GM19463 (cell line): ENCODE measurements at regions not wholly inside any gene's neighbourhood (a gene's known extent, or its start where the extent isn't known, plus 50 kb on each side); places are given as distances from the start of the nearest gene placed in this dataset.

ENCODE experiments used
- ATAC-seq: cut with Tn5 transposase; IDR thresholded peaks from one replicate; pipeline ENCODE4 v1.9.1; 2021; ENCODE audit warnings: mild to moderate bottlenecking, moderate library complexity; ENCODE audit not compliant: unreplicated experiment

DNA sequence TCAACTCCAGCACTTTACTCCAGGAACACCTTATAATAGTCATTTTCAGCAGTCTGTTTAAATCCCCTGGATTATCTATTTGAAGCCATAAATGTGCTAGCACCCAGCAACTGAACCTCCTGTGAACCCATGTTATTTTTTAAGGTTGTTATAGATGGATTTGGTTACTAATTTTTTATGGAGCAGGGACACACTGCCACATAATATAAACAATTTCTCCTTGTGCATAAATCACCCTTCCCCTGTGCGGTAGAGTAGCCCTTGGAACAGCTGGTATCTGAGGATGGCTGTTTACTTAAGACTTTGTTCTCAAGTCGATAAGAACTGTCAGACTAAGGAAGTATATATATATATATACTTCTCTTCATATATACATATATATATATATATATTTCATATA, 367.4 kb downstream of the EPHA4 start:
- no peak for ATAC-seq

DNA sequence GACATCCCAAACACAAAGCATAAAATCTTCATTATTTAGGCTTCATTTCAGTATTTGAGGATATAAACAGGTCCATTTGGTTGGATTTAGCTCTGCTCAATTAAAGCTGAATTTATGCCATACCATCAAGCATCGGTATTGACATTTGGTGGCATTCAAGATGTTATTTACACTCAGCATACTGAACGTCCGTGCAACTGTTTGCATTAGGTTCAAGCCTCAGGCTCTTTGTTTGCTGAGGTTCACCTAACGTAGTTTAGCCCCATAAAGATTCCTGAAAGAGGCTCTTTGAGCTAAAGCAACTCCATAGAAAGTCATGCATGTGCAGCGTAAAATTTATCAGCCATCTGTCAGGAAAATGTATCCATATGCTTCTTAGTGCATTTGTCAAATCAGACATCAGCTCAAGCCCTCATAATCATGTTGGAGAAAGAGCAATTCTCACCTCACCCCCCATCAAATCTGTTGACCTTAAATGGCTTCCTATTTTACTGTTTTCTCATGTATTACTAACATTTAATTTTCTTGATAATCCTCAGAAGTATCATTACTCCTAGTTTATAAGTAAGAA, 366.9 kb downstream of the EPHA4 start:
- ATAC-seq = no peak

DNA sequence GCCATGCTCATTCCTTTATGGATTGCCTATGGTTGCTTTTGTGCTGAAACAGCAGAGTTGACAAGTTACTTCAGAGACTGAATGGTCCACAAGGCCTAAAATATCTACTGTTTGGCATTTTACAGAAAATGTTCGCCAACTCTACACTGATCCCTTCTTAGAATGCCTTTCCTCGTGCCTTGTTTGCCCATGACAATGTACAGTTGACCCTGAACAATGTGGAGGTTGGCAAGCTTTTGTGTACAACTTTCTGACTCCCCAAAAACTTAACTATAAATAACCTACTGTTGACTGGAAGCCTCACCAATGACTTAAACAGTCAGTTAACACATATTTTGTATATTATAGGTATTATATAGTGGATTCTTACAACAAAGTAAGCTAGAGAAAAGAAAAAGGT, 361.4 kb downstream of the EPHA4 start:
- no peak for ATAC-seq

DNA sequence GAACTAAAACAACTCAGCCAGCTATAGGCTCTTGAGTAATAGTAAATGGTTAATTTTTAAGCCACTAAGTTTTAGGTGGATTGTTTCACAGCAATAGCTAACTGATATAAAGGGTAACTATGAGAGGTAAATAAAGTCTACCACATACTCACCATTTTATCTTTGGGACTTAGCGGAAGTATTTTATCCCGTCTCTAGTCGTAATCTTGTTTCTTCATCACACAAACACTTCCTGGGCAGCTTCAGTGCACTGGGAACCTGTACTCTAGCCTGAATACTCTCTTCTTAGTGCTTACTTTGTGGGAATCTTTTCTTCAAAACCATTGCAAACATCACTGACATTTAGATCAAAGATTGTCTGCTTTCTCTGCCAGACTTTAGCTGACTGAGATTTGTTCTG, 360.5 kb downstream of the EPHA4 start:
- no peak for ATAC-seq

DNA sequence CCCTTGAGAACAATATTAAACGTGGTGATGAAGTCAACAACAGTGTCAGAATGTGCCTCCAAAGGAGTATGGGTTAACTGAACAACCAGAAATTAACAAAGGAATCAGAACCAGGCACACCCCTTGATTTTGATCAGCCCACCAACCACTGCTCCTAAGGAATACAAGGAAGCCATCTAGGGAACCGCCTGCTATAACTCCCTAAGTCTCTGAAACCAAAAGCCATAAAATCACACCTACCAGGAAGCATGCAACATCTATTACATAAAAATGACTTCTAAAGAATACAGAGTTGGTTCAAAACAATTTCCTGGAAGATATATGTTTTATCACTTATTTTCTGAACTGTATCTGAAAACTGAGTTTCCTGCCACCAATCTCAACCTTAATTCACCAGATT, 360.0 kb downstream of the EPHA4 start:
- no peak for ATAC-seq

DNA sequence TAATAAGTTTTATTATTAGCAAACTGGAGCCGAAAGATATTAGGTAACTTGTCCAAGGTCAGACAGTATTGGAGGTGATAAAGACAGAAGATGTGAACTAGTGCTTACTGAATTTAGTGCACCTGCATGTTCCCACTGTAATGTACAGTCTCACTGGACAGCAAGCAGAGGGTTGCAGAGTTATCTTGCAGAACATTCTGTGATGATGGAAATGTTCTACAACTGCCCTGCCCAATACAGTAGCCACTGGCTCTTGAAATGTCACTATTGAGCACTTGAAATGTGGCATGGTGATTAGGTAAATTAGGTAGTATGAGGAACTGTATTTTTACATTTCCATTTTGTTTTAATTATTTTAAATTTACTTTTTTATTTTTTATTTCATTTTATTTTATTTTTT, 356.6 kb downstream of the EPHA4 start:
- no peak for ATAC-seq

DNA sequence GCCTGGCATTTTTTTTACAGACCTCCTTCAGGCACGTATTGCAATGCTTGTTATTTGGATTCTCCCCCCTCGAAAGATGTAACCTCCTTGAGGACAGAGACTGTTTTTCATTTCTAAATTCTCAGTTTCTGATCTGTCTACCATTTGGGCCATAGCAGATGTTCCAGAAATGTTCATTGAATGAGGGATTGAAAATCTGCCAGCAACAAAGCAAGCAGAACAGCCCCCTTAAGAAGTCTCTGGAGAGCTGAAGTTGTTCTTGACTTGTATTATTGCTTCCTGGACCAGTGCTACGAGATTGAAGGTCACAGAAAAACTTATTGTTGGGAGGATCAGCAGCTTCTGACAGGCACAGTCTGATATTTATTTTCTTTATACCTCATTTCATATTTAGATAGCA, 355.5 kb downstream of the EPHA4 start:
- no peak for ATAC-seq

DNA sequence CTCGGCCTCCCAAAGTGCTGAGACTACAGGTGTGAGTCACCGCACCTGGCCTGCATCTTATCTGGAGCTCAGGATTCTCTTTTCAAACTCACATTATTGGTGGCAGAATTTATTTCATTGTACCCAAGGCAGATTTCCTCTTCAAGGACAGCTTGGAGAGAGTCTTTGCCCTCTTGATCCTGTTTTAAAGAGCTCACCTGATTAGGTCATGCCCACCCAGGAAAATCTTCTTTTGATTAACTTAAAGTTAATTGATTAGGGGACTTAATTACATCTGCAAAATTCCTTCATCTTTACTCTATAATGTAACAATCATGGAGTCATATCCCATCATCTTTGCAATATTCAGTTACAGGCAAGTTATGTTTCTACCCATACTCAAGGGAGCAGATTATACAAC, 346.4 kb downstream of the EPHA4 start:
- ATAC-seq = no peak

DNA sequence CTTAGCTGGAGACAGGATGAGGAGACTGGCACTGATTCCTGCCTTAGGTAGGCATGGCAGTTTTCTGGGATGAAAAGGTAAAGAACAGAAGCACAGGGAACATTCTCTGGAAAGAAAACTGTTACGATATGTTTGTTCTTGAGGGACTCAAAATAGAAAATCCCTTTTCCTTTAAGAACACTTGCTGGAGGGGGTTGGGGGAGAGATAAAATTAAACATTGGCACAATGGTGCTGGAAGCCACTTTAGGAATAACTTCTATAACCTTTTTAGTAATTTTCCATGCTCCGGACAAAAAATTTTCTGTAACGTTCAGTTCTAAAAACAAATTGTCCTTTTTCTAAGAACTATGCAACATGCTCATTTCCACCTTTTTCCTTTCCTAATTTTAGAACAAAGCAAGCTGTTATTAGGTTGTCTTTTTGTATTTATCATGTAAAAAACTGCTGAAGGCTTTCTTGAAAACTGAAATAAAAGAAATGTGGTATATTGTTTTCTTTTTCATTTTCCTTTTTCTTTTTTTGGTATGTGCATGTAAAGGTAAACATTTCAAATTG, 343.8 kb downstream of the EPHA4 start:
- ATAC-seq = no peak

DNA sequence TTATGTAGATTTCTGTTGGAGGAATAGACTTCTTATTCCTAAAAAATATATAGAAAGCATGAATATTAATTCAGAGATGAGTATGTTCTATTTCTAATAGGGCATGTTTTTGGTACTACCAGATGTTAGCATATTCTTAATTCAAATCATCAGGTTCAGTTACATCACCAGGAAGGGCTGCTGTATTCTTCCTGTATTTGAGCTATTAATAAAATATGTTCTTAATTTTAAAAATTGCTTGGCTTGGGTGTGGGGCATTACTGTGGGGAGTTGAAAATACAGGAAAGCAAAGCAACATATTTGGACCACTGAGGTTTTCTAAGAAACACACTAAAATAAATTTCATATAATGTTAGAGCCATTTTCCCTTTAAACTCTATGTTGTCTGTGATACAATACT, 343.0 kb downstream of the EPHA4 start:
- no peak for ATAC-seq

DNA sequence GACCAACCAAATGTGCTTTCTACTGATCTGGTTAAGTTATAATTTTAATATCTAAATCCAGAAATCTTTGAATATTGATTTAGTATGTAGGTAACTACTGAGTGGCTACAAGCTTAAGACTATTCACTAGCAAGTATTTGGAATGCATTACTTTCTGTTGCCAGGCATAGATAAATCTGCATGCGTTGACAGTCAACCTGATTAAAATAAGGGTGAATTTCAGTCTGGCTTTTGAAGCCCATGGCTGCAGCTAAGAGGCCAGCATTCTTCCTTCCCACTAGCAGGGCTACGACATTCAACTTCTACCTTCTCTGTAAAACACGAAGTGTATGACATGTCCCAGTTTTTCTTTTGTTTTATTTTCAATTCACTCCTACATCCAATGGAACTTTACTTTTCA, 340.6 kb downstream of the EPHA4 start:
- no peak for ATAC-seq

DNA sequence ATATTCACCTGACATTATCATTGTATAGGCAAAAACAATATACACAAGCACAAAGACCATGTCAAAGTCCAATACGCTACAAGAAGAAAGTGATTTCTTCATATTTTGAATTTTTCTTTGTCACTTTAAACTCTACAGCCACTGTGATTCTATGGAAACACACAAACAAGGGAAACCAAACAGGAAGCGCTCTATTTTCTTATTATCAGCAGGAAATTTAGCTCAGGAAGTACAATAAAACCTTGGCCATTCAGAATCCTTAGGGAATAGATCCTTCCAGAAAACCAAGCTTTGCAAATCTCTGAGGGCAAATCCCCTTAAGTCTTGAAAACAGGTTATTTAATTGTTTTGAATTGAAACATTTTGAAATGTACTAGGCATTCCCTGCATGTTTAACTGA, 336.2 kb downstream of the EPHA4 start:
- no peak for ATAC-seq

DNA sequence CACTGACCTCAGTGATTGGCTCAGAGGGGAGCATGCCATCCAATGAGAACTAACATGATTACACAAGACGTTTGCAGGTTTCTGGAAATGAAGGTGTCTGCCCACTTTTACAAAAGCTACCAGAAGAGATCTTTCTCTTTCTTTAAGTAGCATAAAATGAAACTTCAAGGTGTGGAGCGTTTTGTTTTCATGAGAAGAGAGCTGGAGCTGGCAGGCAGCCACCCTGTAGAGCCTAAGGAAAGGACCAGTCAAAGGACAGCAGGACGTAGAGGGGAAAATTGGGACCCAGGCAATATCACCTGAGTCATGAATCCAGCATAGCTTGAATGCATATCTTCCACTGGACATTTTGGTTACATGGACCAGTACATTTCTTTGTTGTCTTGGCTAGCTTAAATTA, 331.0 kb downstream of the EPHA4 start:
- no peak for ATAC-seq

DNA sequence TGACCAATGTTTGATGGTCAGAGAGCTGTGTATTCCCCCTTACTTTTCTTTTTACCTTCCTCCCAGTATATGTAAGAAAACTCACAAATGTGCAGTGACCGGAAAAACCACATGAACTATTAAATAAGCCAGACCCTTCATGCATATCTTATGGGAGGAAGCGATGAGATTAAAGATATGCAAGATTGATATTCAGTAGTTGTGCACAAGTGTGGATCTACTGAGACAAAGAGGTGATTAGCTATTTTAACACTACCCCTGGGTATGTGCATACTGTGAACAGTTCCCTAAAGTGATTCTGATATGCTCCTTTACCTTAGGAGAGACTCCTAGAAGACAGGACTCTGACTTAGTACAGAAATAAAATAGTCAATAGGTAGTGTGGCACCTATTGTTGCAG, 328.3 kb downstream of the EPHA4 start:
- no peak for ATAC-seq

DNA sequence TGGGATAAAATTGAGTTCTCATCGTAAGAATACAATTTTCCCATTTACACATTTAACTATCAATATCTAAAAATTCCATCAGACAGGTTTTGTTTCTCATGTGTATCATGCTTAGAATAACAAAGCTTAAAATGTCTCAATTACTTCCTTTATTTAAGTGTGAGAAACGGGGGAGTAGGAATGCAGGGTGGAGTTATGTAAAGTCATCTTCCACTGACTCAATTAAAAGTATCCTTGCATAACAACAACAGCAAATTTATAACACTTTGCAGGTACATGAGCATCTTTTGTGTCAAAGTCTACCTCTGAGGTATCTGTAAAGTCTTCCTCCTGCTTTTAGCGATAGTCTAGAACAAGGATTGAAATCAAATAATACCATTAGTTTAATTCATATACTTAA, 327.1 kb downstream of the EPHA4 start:
- ATAC-seq = no peak

DNA sequence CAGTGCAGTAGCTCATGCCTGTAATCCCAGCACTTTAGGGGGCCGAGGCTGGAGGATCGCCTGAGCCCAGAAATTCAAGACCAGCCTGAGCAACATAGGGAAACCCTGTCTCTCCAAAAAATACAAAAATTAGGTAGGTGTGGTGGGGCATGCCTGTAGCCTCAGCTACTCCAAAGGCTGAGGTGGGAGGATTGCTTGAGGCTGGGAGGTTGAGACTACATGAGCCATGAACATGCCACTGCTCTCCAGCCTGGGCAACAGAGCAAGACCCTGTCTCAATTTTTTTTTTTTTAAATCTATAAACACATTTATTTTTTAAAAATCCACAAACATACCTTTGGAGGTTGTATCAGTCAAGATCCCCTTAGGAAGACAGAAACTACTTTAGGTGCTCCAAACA, 326.3 kb downstream of the EPHA4 start:
- no peak for ATAC-seq

DNA sequence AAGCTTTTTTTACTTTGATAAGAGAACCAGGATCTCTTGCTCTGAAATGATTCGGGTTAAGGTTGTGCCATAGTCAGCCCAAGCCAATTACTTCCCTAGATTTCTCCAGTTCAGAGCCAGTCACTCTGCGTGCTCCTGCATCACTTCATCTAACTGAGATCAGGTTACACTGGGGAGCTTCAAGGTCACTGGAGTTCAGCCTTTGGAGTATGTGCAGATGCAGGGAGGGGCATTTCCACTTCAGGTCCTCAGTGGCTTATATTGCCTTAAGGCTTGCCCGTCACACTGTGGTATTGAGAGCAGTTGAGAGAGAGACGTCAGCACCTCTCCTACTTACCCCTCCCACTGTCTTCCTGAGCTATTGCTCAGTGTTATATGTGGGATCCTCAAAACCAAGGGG, 317.8 kb downstream of the EPHA4 start:
- ATAC-seq = no peak

DNA sequence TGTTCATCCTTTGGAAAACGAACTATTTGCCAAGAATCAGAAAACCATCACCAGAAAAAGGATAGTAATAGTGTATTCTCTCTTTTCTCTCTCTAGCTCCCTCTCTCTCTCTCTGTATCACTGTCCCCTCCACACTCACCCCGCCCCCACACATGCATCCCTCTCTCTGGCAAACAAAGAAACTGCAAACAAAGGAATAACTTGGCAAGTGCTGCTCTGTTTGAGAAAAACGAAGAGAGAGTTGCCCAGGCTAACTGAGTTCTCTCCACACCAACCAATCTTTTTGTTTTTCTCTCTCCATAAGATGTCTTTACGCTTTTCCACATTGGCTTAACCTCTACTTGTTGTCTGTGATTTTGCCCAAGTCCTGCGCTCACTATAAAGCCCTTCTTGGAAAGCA, 316.2 kb downstream of the EPHA4 start:
- ATAC-seq = no peak

DNA sequence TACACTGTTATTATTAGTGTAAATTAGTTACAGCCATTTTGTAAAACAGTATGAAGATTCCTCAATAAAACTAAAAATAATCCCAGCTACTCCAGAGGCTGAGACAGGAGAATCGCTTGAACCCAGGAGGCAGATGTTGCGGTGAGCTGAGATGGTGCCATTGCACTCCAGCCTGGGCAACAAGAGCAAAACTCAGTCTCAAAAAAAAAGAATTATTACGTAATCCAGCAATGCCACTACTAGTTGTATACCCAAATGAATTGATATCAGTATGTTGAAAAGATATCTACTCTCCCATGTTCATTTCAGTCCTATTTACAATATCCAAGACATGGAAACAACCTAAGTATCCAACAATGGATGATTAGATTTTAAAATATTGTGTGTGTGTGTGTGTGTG, 313.6 kb downstream of the EPHA4 start:
- no peak for ATAC-seq

DNA sequence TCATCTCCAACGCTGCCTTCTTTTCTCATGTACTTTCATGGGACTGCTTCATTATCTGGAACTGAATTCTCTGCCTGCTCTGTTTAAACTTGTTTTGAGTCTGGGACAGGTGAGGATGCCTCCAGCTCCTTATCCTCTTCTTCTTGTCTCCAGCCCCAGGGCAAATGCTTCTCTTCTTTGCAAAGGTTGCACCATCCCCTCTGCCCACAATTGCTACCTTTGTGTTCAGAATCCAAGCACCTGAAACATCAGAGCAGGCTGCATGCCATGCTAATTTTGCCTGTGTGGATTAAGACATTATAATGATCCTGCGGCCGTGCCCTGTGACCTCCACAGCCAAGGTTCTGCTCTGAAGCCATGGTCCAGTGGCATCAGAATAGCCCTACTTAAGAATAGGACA, 309.5 kb downstream of the EPHA4 start:
- ATAC-seq = no peak

DNA sequence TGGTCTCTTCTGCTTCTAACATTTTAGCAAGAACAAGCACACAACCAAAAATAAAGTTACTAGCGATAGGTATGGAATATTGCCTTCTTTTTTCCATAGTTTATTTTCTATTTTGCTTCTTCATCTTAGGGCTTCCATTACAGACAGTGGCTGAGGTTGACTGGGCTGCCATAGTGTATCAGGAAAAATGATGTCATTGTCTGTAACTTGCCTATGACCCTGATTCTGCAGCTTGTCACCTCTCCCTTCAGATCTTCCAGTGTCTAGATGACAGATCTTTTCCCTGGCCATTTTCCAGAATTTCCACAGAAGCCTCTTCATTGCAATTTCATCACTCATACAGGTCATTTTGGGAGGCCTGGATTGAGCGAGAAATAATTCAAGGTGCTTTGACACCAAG, 308.5 kb downstream of the EPHA4 start:
- no peak for ATAC-seq

DNA sequence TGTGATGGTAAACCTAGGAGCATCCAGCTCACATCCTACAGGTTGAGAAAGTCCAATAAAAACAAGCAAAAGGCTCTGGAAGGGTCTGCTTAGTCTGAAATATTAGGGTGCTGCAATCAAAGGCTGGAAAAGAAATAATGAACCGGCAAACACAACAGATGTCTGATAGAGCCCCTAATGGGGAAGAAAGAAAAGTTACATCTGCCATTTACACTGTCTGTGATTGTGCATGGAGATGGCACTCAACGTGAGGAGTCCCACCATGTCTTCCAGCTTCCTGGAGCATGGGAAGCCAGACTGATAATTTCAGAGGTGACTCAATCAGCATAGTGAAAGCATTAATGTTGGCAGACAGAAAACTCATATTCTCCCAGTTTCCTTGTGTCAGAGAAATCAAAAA, 307.8 kb downstream of the EPHA4 start:
- no peak for ATAC-seq

DNA sequence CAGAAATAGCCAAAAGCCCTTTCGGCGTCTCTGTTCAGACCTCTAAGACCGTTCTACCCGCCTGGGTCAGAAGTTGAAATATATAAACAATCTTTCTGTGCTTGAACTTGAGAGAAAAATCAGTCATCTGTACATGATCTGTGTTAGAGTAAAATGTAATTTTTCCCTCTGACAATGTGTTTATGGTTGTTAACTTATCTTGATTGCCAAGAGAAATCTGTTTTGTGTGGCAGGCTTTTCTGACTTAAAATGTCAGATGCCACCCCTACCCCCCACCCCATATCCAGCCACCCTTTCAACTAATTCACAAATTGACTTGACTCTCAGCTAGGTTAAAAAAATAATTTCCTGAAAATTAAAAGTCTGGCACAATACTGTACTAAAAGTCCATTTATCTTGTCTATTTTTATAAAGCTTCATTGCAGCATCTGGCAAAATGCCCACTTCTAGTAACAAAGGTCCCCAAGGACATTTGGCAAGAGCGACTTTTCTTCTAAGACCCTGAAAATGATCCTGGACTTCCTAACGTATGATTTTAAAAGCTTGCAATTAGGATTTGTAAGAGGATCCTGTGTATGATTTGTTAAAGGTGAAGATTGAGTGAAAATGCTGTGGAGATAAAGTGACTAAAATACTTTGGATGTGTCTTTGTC, 304.2 kb downstream of the EPHA4 start:
- no peak for ATAC-seq
